AG10803 (cell line): ENCODE measurements at regions not wholly inside any gene's neighbourhood (a gene's known extent, or its start where the extent isn't known, plus 50 kb on each side); places are given as distances from the start of the nearest gene placed in this dataset.

ENCODE experiments used
- DNase-seq: peaks from one replicate; pipeline ENCODE4 v3.0.0; 2010; ENCODE audit warnings: low read depth
- H3K4me3 ChIP-seq: 2 replicates; pipeline ENCODE4 v1.5.1; 2011; ENCODE audit warnings: mild to moderate bottlenecking, low read length, control low read depth
- TF ChIP-seq, protein P1 (sequence below): conservative IDR thresholded peaks from 2 replicates; pipeline ENCODE4 v1.5.1; 2011; ENCODE audit warnings: mild to moderate bottlenecking, low read length, control low read depth, inconsistent platforms

DNA sequence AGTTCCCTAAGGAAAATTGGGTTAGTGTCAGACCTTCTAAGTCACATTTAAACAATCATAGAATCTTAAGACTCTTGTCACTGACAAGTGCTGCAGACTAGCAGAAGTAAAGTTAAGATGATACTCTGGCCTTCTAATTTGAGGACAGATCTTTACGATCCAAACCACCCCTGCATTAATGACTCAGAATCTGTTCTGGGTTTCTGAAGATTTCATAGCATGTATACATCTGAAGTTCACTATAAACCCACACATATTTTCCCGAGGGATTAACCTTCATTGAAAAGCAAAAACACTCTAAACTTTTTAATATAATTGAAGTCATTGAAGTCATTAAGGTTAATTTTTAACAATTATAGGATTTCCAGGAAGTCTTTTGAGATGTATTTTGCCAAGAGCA, 674.3 kb downstream of the IQCM start:
- no peak for DNase-seq
- TF ChIP-seq, protein P1, sequence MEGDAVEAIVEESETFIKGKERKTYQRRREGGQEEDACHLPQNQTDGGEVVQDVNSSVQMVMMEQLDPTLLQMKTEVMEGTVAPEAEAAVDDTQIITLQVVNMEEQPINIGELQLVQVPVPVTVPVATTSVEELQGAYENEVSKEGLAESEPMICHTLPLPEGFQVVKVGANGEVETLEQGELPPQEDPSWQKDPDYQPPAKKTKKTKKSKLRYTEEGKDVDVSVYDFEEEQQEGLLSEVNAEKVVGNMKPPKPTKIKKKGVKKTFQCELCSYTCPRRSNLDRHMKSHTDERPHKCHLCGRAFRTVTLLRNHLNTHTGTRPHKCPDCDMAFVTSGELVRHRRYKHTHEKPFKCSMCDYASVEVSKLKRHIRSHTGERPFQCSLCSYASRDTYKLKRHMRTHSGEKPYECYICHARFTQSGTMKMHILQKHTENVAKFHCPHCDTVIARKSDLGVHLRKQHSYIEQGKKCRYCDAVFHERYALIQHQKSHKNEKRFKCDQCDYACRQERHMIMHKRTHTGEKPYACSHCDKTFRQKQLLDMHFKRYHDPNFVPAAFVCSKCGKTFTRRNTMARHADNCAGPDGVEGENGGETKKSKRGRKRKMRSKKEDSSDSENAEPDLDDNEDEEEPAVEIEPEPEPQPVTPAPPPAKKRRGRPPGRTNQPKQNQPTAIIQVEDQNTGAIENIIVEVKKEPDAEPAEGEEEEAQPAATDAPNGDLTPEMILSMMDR = no peak
- no peak overlapping the region for H3K4me3 ChIP-seq

- DNase-seq = no peak
- H3K4me3 ChIP-seq = no peak overlapping the region
- TF ChIP-seq, protein P1 = no peak
Observed at GRCh38 chr4:149140841-149141240, 674.8 kb downstream of the IQCM start.

GRCh38 chr4:149136951-149137620, 678.6 kb downstream of the IQCM start:
- peak; percentile 6 for DNase-seq
- TF ChIP-seq, protein P1 = no peak
- H3K4me3 ChIP-seq = no peak overlapping the region

DNA sequence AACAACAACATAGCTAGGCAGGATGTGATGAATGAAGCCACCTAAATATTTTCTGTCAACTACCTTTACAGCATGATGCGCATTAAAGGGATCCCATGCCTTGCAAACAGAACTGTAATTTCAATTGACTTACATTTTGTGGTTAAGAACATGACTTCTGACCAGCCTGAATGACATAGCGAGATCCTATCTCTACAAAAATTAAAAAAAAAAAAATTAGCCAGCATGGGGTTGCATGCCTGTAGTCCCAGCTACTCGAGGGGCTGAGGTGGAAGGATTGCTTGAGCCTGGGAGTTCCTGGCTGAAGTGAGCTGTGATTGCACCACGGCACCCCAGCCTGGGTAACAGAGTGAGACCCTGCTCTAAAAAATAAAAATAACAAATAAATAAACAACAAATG, 680.6 kb downstream of the IQCM start:
- TF ChIP-seq, protein P1 = no peak
- no peak overlapping the region for H3K4me3 ChIP-seq
- DNase-seq = no peak

- TF ChIP-seq, protein P1 = no peak
- H3K4me3 ChIP-seq = no peak overlapping the region
- DNase-seq = no peak
Observed at GRCh38 chr4:149121023-149121404, 678.8 kb upstream of the NR3C2 start.

DNA sequence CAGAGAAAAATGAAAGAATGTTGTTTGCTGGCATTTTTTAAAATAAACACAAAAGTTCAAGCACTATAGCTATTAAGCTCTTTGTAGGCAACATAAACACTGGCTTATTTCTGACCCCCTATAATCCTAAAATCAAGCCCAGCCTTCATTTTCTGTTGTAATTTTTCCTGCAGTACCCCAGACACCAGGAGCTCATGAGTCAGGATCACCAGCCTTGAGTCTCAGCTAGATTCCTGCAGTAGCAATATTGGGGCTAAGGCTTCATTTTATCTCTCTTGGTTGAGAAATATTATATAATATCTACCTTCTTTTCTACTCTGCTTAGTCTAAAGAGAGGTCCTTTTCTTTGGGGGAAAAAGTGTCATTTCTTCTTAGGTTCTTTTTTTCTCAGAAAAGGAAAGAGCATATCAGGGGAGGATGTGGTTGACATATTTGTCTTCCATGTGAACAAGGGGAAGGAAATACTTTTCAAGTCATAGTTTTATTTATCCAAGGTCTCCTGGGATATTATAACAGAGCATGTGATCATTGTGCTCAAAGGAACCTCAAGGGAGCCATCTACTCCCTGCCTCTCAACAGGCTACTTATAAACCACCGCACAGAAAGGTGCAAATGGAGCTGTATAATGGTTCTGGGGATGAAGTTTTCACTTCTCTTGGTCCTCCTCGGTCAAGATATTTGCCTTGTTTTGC, 678.3 kb upstream of the NR3C2 start:
- TF ChIP-seq, protein P1 = no peak
- DNase-seq = peak; percentile 47
- no peak overlapping the region for H3K4me3 ChIP-seq

GRCh38 chr4:149116806-149117205, 674.6 kb upstream of the NR3C2 start:
- peak; percentile 18 for DNase-seq
- TF ChIP-seq, protein P1 = no peak
- no peak overlapping the region for H3K4me3 ChIP-seq
